ENCODE measurements at regions not wholly inside any gene's neighbourhood (a gene's known extent, or its start where the extent isn't known, plus 50 kb on each side); places are given as distances from the start of the nearest gene placed in this dataset.

DNA sequence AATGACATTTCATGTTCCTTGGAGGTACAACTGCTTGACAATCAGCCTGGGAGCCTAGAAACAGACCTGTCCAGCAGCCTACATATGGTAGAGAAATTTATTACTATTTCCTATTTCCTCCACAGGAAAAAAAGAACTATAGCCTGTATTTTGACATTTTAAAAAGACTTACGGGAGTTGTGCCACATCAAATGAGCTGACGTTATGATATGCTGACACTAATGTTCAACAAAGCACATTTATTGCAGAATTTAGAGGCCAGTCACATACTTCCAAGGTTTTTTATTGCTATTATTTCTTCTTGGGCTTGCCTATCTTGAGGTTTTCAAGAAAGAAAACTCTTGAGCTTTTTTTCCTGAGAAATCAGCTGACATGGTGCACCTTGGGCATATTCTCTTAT is 305.3 kb downstream of the LRIG3 start:
- Histone ChIP-seq H3K79me2 (ENCODE audit: control insufficient read depth, low read length) (no peaks in the 10 kb centered on the region), H4K20me1 (ENCODE audit: control insufficient read depth, insufficient read depth, low read depth, low read length) (no peaks in the 10 kb centered on the region), H3K27me3 (ENCODE audit: control insufficient read depth, low read length) (no peaks in the 10 kb centered on the region), H3K36me3 (ENCODE audit: control insufficient read depth, low read length) (no peaks in the 10 kb centered on the region), H3K27ac (ENCODE audit: low read depth, low read length) (no peak overlapping the region), H3F3A (ENCODE audit: control insufficient read depth, insufficient read depth) (no peaks in the 10 kb centered on the region), H3K4me3 (ENCODE audit: low read length) (no peak overlapping the region), H3K9me2 (replicated peaks; ENCODE audit: control insufficient read depth, low read length) (no peaks in the 10 kb centered on the region), H3K4me2 (ENCODE audit: low read length) (no peak overlapping the region), H3K9me3 (ENCODE audit: control insufficient read depth, insufficient read depth, low read length) (no peaks in the 10 kb centered on the region), H3K4me1 (ENCODE audit: control insufficient read depth, low read length) (no peaks in the 10 kb centered on the region)
- TF ChIP-seq, protein P1, sequence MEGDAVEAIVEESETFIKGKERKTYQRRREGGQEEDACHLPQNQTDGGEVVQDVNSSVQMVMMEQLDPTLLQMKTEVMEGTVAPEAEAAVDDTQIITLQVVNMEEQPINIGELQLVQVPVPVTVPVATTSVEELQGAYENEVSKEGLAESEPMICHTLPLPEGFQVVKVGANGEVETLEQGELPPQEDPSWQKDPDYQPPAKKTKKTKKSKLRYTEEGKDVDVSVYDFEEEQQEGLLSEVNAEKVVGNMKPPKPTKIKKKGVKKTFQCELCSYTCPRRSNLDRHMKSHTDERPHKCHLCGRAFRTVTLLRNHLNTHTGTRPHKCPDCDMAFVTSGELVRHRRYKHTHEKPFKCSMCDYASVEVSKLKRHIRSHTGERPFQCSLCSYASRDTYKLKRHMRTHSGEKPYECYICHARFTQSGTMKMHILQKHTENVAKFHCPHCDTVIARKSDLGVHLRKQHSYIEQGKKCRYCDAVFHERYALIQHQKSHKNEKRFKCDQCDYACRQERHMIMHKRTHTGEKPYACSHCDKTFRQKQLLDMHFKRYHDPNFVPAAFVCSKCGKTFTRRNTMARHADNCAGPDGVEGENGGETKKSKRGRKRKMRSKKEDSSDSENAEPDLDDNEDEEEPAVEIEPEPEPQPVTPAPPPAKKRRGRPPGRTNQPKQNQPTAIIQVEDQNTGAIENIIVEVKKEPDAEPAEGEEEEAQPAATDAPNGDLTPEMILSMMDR (IDR thresholded peaks at IDR 0.05; ENCODE audit: low read depth, low read length, poor library complexity, severe bottlenecking) = no peak
- no peak for TF ChIP-seq EZH2phosphoT487 (IDR thresholded peaks at IDR 0.05; ENCODE audit: borderline replicate concordance, low read length)

DNA sequence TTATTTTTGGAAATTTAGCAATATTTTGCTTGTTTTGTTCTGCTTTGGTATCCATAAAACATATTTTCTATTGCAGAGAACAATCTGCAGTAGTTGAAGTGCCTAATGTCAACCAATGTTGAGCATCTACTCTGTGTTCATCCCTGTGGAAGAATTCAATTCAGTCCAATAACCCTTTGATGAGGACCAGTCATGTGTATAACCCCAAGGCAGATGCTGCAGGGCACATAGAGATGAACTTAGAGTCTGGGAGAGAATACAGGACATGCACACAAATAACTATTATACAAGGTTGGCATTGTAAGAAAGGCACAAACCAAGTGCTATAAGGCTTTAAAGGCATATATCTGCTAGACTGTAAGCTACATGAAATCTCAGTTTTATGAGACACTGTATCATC is 304.7 kb downstream of the LRIG3 start:
- H3F3A ChIP-seq (ENCODE audit: control insufficient read depth, insufficient read depth) = no peaks in the 10 kb centered on the region
- H3K9me2 ChIP-seq (replicated peaks; ENCODE audit: control insufficient read depth, low read length) = no peaks in the 10 kb centered on the region
- H3K27ac ChIP-seq (ENCODE audit: low read depth, low read length) = no peak overlapping the region
- H3K4me3 ChIP-seq (ENCODE audit: low read length) = no peak overlapping the region
- H3K79me2 ChIP-seq (ENCODE audit: control insufficient read depth, low read length) = no peaks in the 10 kb centered on the region
- TF ChIP-seq, protein P1 (IDR thresholded peaks at IDR 0.05; ENCODE audit: low read depth, low read length, poor library complexity, severe bottlenecking) = no peak
- no peak for TF ChIP-seq EZH2phosphoT487 (IDR thresholded peaks at IDR 0.05; ENCODE audit: borderline replicate concordance, low read length)
- H3K9me3 ChIP-seq (ENCODE audit: control insufficient read depth, insufficient read depth, low read length) = no peaks in the 10 kb centered on the region
- H3K36me3 ChIP-seq (ENCODE audit: control insufficient read depth, low read length) = no peaks in the 10 kb centered on the region
- no peaks in the 10 kb centered on the region for H4K20me1 ChIP-seq (ENCODE audit: control insufficient read depth, insufficient read depth, low read depth, low read length)
- no peaks in the 10 kb centered on the region for H3K27me3 ChIP-seq (ENCODE audit: control insufficient read depth, low read length)
- no peak overlapping the region for H3K4me2 ChIP-seq (ENCODE audit: low read length)
- no peaks in the 10 kb centered on the region for H3K4me1 ChIP-seq (ENCODE audit: control insufficient read depth, low read length)

DNA sequence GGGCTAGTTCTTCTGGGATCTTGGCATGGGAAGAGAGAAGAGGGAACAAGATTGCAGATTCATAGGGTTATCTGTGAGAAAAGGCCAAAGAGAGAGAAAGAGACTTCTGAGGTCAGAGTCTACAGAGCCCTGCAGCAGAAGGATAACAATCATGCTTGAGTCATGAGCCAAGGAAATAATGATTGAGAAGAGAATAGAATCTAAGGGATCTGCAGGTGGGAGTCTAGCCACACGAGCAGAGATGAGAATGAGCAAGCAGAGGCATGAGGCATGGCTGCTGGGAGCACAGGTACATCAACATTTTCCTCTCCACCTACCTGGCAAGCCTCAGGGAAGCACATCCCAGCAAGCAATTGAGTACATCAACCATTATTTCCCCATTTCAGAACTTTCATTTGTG is 303.7 kb downstream of the LRIG3 start:
- Histone ChIP-seq H3K9me3 (ENCODE audit: control insufficient read depth, insufficient read depth, low read length) (no peaks in the 10 kb centered on the region), H3F3A (ENCODE audit: control insufficient read depth, insufficient read depth) (no peaks in the 10 kb centered on the region), H3K27me3 (ENCODE audit: control insufficient read depth, low read length) (no peaks in the 10 kb centered on the region), H3K27ac (ENCODE audit: low read depth, low read length) (no peak overlapping the region), H4K20me1 (ENCODE audit: control insufficient read depth, insufficient read depth, low read depth, low read length) (no peaks in the 10 kb centered on the region), H3K79me2 (ENCODE audit: control insufficient read depth, low read length) (no peaks in the 10 kb centered on the region), H3K4me1 (ENCODE audit: control insufficient read depth, low read length) (no peaks in the 10 kb centered on the region), H3K4me2 (ENCODE audit: low read length) (no peak overlapping the region), H3K9me2 (replicated peaks; ENCODE audit: control insufficient read depth, low read length) (no peaks in the 10 kb centered on the region), H3K36me3 (ENCODE audit: control insufficient read depth, low read length) (no peaks in the 10 kb centered on the region), H3K4me3 (ENCODE audit: low read length) (no peak overlapping the region)
- TF ChIP-seq, protein P1 (IDR thresholded peaks at IDR 0.05; ENCODE audit: low read depth, low read length, poor library complexity, severe bottlenecking) = no peak
- TF ChIP-seq EZH2phosphoT487 (IDR thresholded peaks at IDR 0.05; ENCODE audit: borderline replicate concordance, low read length) = no peak

DNA sequence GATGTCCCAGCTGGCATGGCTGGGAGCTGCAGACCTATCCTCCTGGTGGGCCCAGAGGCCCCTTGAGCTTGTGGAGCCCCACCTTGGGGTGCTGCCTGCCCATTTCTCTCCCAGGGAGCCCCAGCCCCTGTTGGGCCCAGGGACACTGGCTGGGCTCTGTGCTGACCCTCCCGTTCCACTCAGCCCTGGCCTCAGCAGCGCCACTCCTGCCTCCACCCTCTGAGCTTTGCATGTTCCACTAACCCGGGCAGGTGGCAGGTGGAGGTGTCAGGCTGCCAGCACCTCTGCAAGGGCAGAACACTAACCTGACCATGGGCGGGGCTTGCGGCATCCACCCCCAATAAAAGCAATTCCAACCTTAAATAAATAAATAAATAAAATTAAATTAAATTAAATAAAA is 299.2 kb downstream of the LRIG3 start:
- no peaks in the 10 kb centered on the region for H3K9me2 ChIP-seq (replicated peaks; ENCODE audit: control insufficient read depth, low read length)
- no peaks in the 10 kb centered on the region for H3F3A ChIP-seq (ENCODE audit: control insufficient read depth, insufficient read depth)
- no peaks in the 10 kb centered on the region for H3K79me2 ChIP-seq (ENCODE audit: control insufficient read depth, low read length)
- no peaks in the 10 kb centered on the region for H4K20me1 ChIP-seq (ENCODE audit: control insufficient read depth, insufficient read depth, low read depth, low read length)
- H3K27ac ChIP-seq (ENCODE audit: low read depth, low read length) = no peak overlapping the region
- H3K9me3 ChIP-seq (ENCODE audit: control insufficient read depth, insufficient read depth, low read length) = no peaks in the 10 kb centered on the region
- H3K27me3 ChIP-seq (ENCODE audit: control insufficient read depth, low read length) = no peaks in the 10 kb centered on the region
- no peak for TF ChIP-seq EZH2phosphoT487 (IDR thresholded peaks at IDR 0.05; ENCODE audit: borderline replicate concordance, low read length)
- TF ChIP-seq, protein P1 (IDR thresholded peaks at IDR 0.05; ENCODE audit: low read depth, low read length, poor library complexity, severe bottlenecking) = no peak
- no peak overlapping the region for H3K4me2 ChIP-seq (ENCODE audit: low read length)
- H3K4me3 ChIP-seq (ENCODE audit: low read length) = no peak overlapping the region
- no peaks in the 10 kb centered on the region for H3K36me3 ChIP-seq (ENCODE audit: control insufficient read depth, low read length)
- no peaks in the 10 kb centered on the region for H3K4me1 ChIP-seq (ENCODE audit: control insufficient read depth, low read length)

Data from DOHH2 (cell line).